PC-9 (cell line): ENCODE measurements at regions not wholly inside any gene's neighbourhood (a gene's known extent, or its start where the extent isn't known, plus 50 kb on each side); places are given as distances from the start of the nearest gene placed in this dataset.
A peak's percentile ranks its signal among the peaks of the same experiment; 100 is the strongest.

Experiments used
- BruUV-seq: library from RNA; stranded (reverse); fragments of 400-500 nt; replicated peaks from 2 replicates; lab custom pipeline; 2021; lab: Mats Ljungman, UMichigan
- CTCF ChIA-PET: fragments of 300-600 bp; sonication (Branson Sonifier 250); formaldehyde crosslinking; loops from one replicate; lab custom pipeline; 2022; ENCODE audit warnings: antibody characterized with exemption; lab: Charles Lee
- POLR2A ChIA-PET: fragments of 300-600 bp; sonication (Branson Sonifier 250); formaldehyde crosslinking; loops from one replicate; lab custom pipeline; 2022; ENCODE audit warnings: antibody characterized with exemption; ENCODE audit not compliant: unreplicated experiment; lab: Charles Lee
- DNase-seq, 2 experiments: peaks; one replicate each; pipeline versions ENCODE4 v3.0.0 to v3.0.0-alpha.2; 2015 to 2022; ENCODE audit warnings: mixed read lengths in 1 of 2
- H2AFZ ChIP-seq: fragments of 200-600 bp; sonication (generic); 2 replicates; pipeline ENCODE4 v1.8.1; 2017; ENCODE audit warnings: antibody characterized with exemption
- H3F3A ChIP-seq: fragments of 200-600 bp; sonication (generic); 2 replicates; pipeline ENCODE4 v1.8.1; 2017; ENCODE audit warnings: antibody characterized with exemption, mild to moderate bottlenecking, low read depth; ENCODE audit not compliant: insufficient read depth
- H3K27ac ChIP-seq: fragments of 200-600 bp; sonication (generic); 2 replicates; pipeline ENCODE4 v1.6.1; 2016; ENCODE audit warnings: mixed run types
- H3K27me3 ChIP-seq: fragments of 200-600 bp; sonication (generic); 2 replicates; pipeline ENCODE4 v1.6.1; 2016; ENCODE audit warnings: low read depth, mixed run types; ENCODE audit not compliant: insufficient read depth
- H3K36me3 ChIP-seq: fragments of 200-600 bp; sonication (generic); 2 replicates; pipeline ENCODE4 v1.6.1; 2016; ENCODE audit warnings: low read depth, mixed run types
- H3K4me1 ChIP-seq: fragments of 200-600 bp; sonication (generic); replicated peaks from 2 replicates; pipeline ENCODE4 v1.6.1; 2016; ENCODE audit warnings: mixed run types; ENCODE audit not compliant: insufficient read depth
- H3K4me2 ChIP-seq: fragments of 200-600 bp; sonication (generic); 2 replicates; pipeline ENCODE4 v1.6.1; 2017; ENCODE audit warnings: mixed run types
- H3K4me3 ChIP-seq: fragments of 200-600 bp; sonication (generic); 2 replicates; pipeline ENCODE4 v1.6.1; 2016; ENCODE audit warnings: mixed run types
- H3K79me2 ChIP-seq: fragments of 200-600 bp; sonication (generic); 2 replicates; pipeline ENCODE4 v1.6.1; 2017; ENCODE audit warnings: low read depth, mixed run types
- H3K9me2 ChIP-seq: fragments of 200-600 bp; sonication (generic); 2 replicates; pipeline ENCODE4 v1.8.1; 2017; ENCODE audit warnings: mild to moderate bottlenecking; ENCODE audit not compliant: insufficient read depth
- H3K9me3 ChIP-seq: fragments of 200-600 bp; sonication (generic); 2 replicates; pipeline ENCODE4 v1.8.1; 2016; ENCODE audit warnings: low read depth; ENCODE audit not compliant: insufficient read depth
- H4K20me1 ChIP-seq: fragments of 200-600 bp; sonication (generic); 2 replicates; pipeline ENCODE4 v1.8.1; 2017; ENCODE audit not compliant: insufficient read depth
- CTCF ChIP-seq: fragments of 200-600 bp; sonication (generic); conservative IDR thresholded peaks from 2 replicates; pipeline ENCODE4 v1.6.1; 2017; ENCODE audit warnings: mixed run types, antibody characterized with exemption, mild to moderate bottlenecking, moderate library complexity
- EZH2 ChIP-seq: fragments of 200-600 bp; sonication (generic); IDR thresholded peaks from 2 replicates; pipeline ENCODE4 v1.8.0; 2017; ENCODE audit warnings: antibody characterized with exemption, low read depth
- intact Hi-C: fragments of 100-400 bp; cut with micrococcal nuclease; formaldehyde crosslinking; loops from one replicate; pipeline ENCODE4 v1.10.0; 2022; ENCODE audit not compliant: unreplicated experiment

- ChIA-PET CTCF (no interaction called here), POLR2A (no interaction called here)
- no peaks in the 10 kb centered on the region for H3K9me3 ChIP-seq
- no peak overlapping the region for H3K27ac ChIP-seq
- no peaks in the 10 kb centered on the region for H3K4me1 ChIP-seq
- H3K4me3 ChIP-seq, result no peak overlapping the region
- H2AFZ ChIP-seq, result no peak overlapping the region
- intact Hi-C loops, result no loop called here
- TF ChIP-seq CTCF (peak; percentile 66), EZH2 (no peak)
- no peaks in the 10 kb centered on the region for H3K9me2 ChIP-seq
- H4K20me1 ChIP-seq, result no peaks in the 10 kb centered on the region
- DNase-seq, result no peak
- H3K36me3 ChIP-seq, result no peaks in the 10 kb centered on the region
- H3F3A ChIP-seq, result no peaks in the 10 kb centered on the region
- no TSS peak for BruUV-seq
- no peaks in the 10 kb centered on the region for H3K27me3 ChIP-seq
- no peaks in the 10 kb centered on the region for H3K79me2 ChIP-seq
- H3K4me2 ChIP-seq, result no peak overlapping the region
Observed at GRCh38 chr14:25406818-25407217, 356.9 kb upstream of the STXBP6 start.

GRCh38 chr14:25400607-25401206, 350.8 kb upstream of the STXBP6 start:
- POLR2A ChIA-PET, result interaction anchor here (0.7 kb wide), 1 partner anchor 720 kb away, joined by 3 read pairs; no protein-coding TSS in a partner anchor
- TF ChIP-seq EZH2 (no peak), CTCF (peak; percentile 68)
- intact Hi-C loops, result loop anchor here (1.0 to 2.0 kb wide), 3 partner anchors 594 to 690 kb away; no protein-coding TSS in a partner anchor

GRCh38 chr14:25396128-25396527, 346.2 kb upstream of the STXBP6 start:
- BruUV-seq, result no TSS peak
- POLR2A ChIA-PET, result no interaction called here
- no peak overlapping the region for H2AFZ ChIP-seq

More at GRCh38 chr14:25400607-25401206, 350.8 kb upstream of the STXBP6 start:
- no peaks in the 10 kb centered on the region for H3K4me1 ChIP-seq
- no TSS peak for BruUV-seq
- CTCF ChIA-PET, result interaction anchor here (0.5 kb wide), 1 partner anchor 560 kb away, joined by 3 read pairs; no protein-coding TSS in a partner anchor
- H3F3A ChIP-seq, result no peaks in the 10 kb centered on the region
- no peak overlapping the region for H2AFZ ChIP-seq
- H3K4me2 ChIP-seq, result no peak overlapping the region
- no peaks in the 10 kb centered on the region for H3K79me2 ChIP-seq
- H3K36me3 ChIP-seq, result no peaks in the 10 kb centered on the region
- no peaks in the 10 kb centered on the region for H3K27me3 ChIP-seq
- no peaks in the 10 kb centered on the region for H3K9me2 ChIP-seq
- H4K20me1 ChIP-seq, result no peaks in the 10 kb centered on the region
- peak; percentile 16 to 40 for DNase-seq
- no peak overlapping the region for H3K27ac ChIP-seq
- H3K4me3 ChIP-seq, result no peak overlapping the region
- H3K9me3 ChIP-seq, result no peaks in the 10 kb centered on the region

More at GRCh38 chr14:25396128-25396527, 346.2 kb upstream of the STXBP6 start:
- Histone ChIP-seq H3K36me3 (no peaks in the 10 kb centered on the region), H3K9me2 (no peaks in the 10 kb centered on the region), H3K4me1 (no peaks in the 10 kb centered on the region), H3K4me3 (no peak overlapping the region), H3K79me2 (no peaks in the 10 kb centered on the region), H4K20me1 (no peaks in the 10 kb centered on the region), H3K9me3 (no peaks in the 10 kb centered on the region), H3K27me3 (no peaks in the 10 kb centered on the region), H3K4me2 (no peak overlapping the region), H3K27ac (no peak overlapping the region), H3F3A (no peaks in the 10 kb centered on the region)
- no peak for DNase-seq
- intact Hi-C loops, result no loop called here
- CTCF ChIA-PET, result no interaction called here
- TF ChIP-seq EZH2 (no peak), CTCF (no peak)
